PC-3 (cell line): ENCODE measurements at regions not wholly inside any gene's neighbourhood (a gene's known extent, or its start where the extent isn't known, plus 50 kb on each side); places are given as distances from the start of the nearest gene placed in this dataset.

Experiments
- EZH2 ChIP-seq: fragments of 300-600 bp; sonication (generic); IDR thresholded peaks from one replicate; pipeline ENCODE4 v1.6.1; 2017; ENCODE audit warnings: antibody characterized with exemption, mild to moderate bottlenecking, low read length; ENCODE audit not compliant: unreplicated experiment
- TF ChIP-seq, protein P1 (sequence below): fragments of 300-600 bp; sonication (generic); conservative IDR thresholded peaks from 2 replicates; pipeline ENCODE4 v1.5.1; 2017; ENCODE audit warnings: antibody characterized with exemption, low read depth, mild to moderate bottlenecking, low read length

DNA sequence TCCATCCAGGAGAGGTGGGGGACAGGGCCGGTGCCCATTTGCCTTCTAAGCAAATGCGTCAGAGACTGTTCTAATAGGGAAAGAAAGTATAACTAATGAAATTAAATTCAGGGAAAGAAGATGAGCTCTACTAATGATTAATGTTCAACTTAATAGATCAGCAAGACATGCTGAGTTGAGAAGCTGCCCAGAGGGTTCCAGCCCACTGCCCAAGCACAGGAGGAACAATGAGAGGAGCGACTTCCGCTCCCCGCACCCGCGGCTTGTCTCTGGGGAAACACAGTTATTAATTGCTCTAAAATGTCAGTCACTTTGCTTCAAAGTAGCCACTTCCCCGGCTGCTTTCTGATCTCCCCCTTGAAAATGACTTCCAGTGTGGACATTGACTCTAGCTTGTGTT, 331.3 kb downstream of the UQCRFS1 start:
- TF ChIP-seq, protein P1, sequence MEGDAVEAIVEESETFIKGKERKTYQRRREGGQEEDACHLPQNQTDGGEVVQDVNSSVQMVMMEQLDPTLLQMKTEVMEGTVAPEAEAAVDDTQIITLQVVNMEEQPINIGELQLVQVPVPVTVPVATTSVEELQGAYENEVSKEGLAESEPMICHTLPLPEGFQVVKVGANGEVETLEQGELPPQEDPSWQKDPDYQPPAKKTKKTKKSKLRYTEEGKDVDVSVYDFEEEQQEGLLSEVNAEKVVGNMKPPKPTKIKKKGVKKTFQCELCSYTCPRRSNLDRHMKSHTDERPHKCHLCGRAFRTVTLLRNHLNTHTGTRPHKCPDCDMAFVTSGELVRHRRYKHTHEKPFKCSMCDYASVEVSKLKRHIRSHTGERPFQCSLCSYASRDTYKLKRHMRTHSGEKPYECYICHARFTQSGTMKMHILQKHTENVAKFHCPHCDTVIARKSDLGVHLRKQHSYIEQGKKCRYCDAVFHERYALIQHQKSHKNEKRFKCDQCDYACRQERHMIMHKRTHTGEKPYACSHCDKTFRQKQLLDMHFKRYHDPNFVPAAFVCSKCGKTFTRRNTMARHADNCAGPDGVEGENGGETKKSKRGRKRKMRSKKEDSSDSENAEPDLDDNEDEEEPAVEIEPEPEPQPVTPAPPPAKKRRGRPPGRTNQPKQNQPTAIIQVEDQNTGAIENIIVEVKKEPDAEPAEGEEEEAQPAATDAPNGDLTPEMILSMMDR, result no peak
- TF ChIP-seq EZH2, result no peak
